Adrenal gland (tissue), 9 donors: ENCODE measurements at regions not wholly inside any gene's neighbourhood (a gene's known extent, or its start where the extent isn't known, plus 50 kb on each side); places are given as distances from the start of the nearest gene placed in this dataset.

Experiments used
- DNase-seq, 7 donors: peaks; one replicate each; pipeline ENCODE4 v3.0.0-alpha.2; 2019 to 2020
- H3K27ac ChIP-seq, 5 donors: fragments of 200-600 bp; sonication (generic) in 4 of 5; 1 replicate in 3 of 5; 2 replicates in 2 of 5; pipeline versions ENCODE4 v1.5.1 to v1.8.0; 2016 to 2020; ENCODE audit warnings: mild to moderate bottlenecking in 1 of 5
- H3K27me3 ChIP-seq: fragments of 200-600 bp; 2 replicates; pipeline ENCODE4 v1.8.0; 2021
- H3K36me3 ChIP-seq, 2 donors: fragments of 200-600 bp; replicated peaks in 1 of 2; 1 replicate in 1 of 2; 2 replicates in 1 of 2; pipeline versions ENCODE4 v1.5.1 to v1.8.0; 2018 to 2022
- H3K4me1 ChIP-seq, 2 donors: fragments of 200-600 bp; replicated peaks in 1 of 2; 1 replicate in 1 of 2; 2 replicates in 1 of 2; pipeline versions ENCODE4 v1.5.1 to v1.8.0; 2018 to 2021
- H3K4me3 ChIP-seq, 4 donors: fragments of 200-600 bp; sonication (generic) in 3 of 4; one replicate each; pipeline ENCODE4 v1.5.1; 2016 to 2018
- H3K9me3 ChIP-seq, 3 donors: fragments of 200-600 bp; sonication (generic) in 1 of 3; replicated peaks in 1 of 3; 1 replicate in 2 of 3; 2 replicates in 1 of 3; pipeline versions ENCODE4 v1.5.1 to v1.8.0; 2016 to 2021
- POLR2A ChIP-seq, 2 donors: fragments of 450-650 bp; IDR thresholded peaks; one replicate each; pipeline ENCODE4 v1.6.1; 2017; ENCODE audit warnings: antibody characterized with exemption in 2 of 2, mild to moderate bottlenecking in 2 of 2, moderate library complexity in 1 of 2
- WGBS, 4 donors: extraction: QIAGEN DNeasy Blood & Tissue Kit in 2 of 4; methylation state at CpG; one replicate each; pipeline versions ENCODE4 v1.1.5 to v1.1.7; 2013 to 2017; 5-methylcytosine and 5-hydroxymethylcytosine counted together
- intact Hi-C, 2 donors: fragments of 100-400 bp; cut with DNase I; formaldehyde crosslinking; loops; one replicate each; pipeline versions ENCODE4 v1.14.1 to v1.15.0; 2022 to 2023
- TF ChIP-seq, protein P1 (sequence below), 6 experiments: fragments of 450-650 bp in 4 of 6; fragments of 200-600 bp in 2 of 6; sonication (generic) in 1 of 6; IDR thresholded peaks; 1 replicate in 5 of 6; 2 replicates in 1 of 6; pipeline versions ENCODE4 v1.5.1 to v1.8.0; 2016 to 2021; ENCODE audit warnings: antibody characterized with exemption in 6 of 6, mild to moderate bottlenecking in 2 of 6, moderate library complexity in 1 of 6
- donor health status: healthy with polysubstance abuse.
- donor health status: Bipolar disorder and iron deficiency.
- donor health status: DM: yes; HTN: yes; CAD: no.
- donor health status: DM: no; HTN: no; CAD: no.
- donor health status: DM: no; HTN: no; CAD: no.

DNA sequence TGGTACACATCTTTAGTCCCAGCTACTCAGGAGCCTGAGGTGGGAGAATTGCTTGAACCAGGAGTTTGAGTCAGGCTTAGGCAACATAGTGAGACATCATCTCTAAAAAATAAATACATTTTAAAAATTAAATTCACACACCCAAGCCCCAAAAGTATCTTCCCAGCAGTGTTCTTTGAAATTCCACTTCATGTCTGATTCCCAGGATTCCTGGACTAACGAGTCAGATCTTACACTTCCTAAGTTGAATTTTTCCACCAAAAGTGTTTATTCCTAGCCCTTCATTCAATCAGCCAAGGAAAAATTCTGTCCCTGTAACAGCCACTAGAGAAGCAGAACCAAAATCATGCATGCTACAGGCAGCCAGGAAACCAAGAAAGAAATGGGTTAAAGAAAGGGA lies 970.9 kb downstream of the EFNA5 start:
- DNase-seq, result no peak
- intact Hi-C loops, result no loop called here
- WGBS, 4 donors, result 70 to 77% (median 75%) methylated on average over 1 of the region's 1 CpG
- H3K27ac ChIP-seq, result no peak overlapping the region
- no peaks in the 10 kb centered on the region for H3K36me3 ChIP-seq
- no peak for TF ChIP-seq POLR2A (IDR thresholded peaks at IDR 0.05)
- TF ChIP-seq, protein P1, sequence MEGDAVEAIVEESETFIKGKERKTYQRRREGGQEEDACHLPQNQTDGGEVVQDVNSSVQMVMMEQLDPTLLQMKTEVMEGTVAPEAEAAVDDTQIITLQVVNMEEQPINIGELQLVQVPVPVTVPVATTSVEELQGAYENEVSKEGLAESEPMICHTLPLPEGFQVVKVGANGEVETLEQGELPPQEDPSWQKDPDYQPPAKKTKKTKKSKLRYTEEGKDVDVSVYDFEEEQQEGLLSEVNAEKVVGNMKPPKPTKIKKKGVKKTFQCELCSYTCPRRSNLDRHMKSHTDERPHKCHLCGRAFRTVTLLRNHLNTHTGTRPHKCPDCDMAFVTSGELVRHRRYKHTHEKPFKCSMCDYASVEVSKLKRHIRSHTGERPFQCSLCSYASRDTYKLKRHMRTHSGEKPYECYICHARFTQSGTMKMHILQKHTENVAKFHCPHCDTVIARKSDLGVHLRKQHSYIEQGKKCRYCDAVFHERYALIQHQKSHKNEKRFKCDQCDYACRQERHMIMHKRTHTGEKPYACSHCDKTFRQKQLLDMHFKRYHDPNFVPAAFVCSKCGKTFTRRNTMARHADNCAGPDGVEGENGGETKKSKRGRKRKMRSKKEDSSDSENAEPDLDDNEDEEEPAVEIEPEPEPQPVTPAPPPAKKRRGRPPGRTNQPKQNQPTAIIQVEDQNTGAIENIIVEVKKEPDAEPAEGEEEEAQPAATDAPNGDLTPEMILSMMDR (IDR thresholded peaks at IDR 0.05), result no peak
- H3K4me1 ChIP-seq, result no peaks in the 10 kb centered on the region
- H3K9me3 ChIP-seq, result no peaks in the 10 kb centered on the region
- no peak overlapping the region for H3K4me3 ChIP-seq
- H3K27me3 ChIP-seq, result no peaks in the 10 kb centered on the region

DNA sequence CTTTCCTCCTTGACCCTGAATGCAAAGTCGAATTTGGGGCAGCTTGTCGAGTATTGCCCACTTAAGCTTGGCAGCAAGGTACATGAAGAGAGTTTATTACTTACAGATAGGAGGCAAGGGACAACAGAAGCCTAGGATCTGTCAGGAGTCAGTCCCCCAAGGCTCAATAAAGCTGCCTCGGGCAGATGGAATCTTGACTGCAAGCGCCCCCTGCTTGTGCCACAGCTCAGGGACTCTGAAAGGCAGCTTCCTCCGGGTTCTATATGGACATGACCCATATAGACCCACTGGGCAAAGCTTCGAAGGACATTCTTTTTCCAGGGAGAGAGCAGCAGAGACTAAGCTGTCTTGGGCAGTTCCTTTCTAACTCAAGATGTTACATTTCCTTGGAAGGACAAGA lies 971.5 kb downstream of the EFNA5 start:
- no peaks in the 10 kb centered on the region for H3K4me1 ChIP-seq
- H3K27ac ChIP-seq, result no peak overlapping the region
- DNase-seq, result no peak
- no peaks in the 10 kb centered on the region for H3K36me3 ChIP-seq
- no peaks in the 10 kb centered on the region for H3K9me3 ChIP-seq
- no peaks in the 10 kb centered on the region for H3K27me3 ChIP-seq
- H3K4me3 ChIP-seq, result no peak overlapping the region
- TF ChIP-seq, protein P1 (IDR thresholded peaks at IDR 0.05), result no peak
- TF ChIP-seq POLR2A (IDR thresholded peaks at IDR 0.05), result no peak
- WGBS, 4 donors, result 48 to 75% (median 66%) methylated on average over 5 to 6 of the region's 6 CpGs
- intact Hi-C loops, result no loop called here

DNA sequence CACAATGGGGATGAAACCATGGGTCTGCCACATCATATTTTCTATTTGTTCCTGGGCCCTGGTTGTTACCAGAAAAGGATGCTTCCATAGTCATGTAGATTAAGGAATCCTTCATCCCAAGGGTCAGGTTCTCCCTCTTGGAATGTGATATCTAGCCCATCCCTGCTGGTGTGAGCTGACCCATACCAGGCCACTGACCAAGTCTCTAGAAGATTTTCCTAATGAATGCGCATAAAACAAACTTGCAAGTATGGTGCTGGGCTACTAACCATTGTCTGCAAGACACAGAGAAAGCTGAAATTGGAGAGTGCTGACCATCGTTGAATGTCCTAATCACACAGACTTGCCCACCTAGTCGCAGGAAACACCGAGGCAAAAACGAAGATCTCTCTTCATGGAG lies 972.6 kb downstream of the EFNA5 start:
- H3K27ac ChIP-seq, result no peak overlapping the region
- H3K9me3 ChIP-seq, result no peaks in the 10 kb centered on the region
- no peaks in the 10 kb centered on the region for H3K4me1 ChIP-seq
- H3K27me3 ChIP-seq, result no peaks in the 10 kb centered on the region
- 88 to 94% (median 90%) methylated on average over 5 of the region's 5 CpGs for WGBS, 4 donors
- H3K4me3 ChIP-seq, result no peak overlapping the region
- TF ChIP-seq POLR2A (IDR thresholded peaks at IDR 0.05), result no peak
- TF ChIP-seq, protein P1 (IDR thresholded peaks at IDR 0.05), result no peak
- DNase-seq, result no peak
- intact Hi-C loops, result no loop called here
- H3K36me3 ChIP-seq, result no peaks in the 10 kb centered on the region

DNA sequence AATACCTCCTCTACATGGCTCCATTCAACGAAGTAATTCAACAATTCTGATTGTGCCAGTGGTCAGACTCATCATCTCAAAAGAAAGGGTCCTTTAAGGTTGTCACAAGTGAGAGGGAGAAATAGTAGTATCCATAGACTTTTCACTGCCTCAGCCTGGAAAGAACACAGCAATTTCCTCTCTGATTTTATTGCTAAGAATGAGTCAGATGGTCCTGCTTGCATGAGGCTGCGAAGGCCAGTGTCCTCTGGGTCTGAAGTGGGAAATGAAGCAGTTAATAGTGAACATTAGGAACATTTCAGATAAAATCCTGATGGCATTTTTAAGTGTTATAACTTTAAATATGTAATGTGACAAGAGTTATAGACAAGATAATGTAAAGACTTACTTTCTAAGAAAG lies 979.0 kb downstream of the EFNA5 start:
- DNase-seq, result no peak
- TF ChIP-seq POLR2A (IDR thresholded peaks at IDR 0.05), result no peak
- Histone ChIP-seq H3K27me3 (no peaks in the 10 kb centered on the region), H3K4me3 (no peak overlapping the region), H3K9me3 (no peaks in the 10 kb centered on the region), H3K27ac (no peak overlapping the region), H3K4me1 (no peaks in the 10 kb centered on the region), H3K36me3 (no peaks in the 10 kb centered on the region)
- WGBS, 4 donors, result 61 to 75% (median 72%) methylated on average over 2 of the region's 2 CpGs
- intact Hi-C loops, result no loop called here

DNA sequence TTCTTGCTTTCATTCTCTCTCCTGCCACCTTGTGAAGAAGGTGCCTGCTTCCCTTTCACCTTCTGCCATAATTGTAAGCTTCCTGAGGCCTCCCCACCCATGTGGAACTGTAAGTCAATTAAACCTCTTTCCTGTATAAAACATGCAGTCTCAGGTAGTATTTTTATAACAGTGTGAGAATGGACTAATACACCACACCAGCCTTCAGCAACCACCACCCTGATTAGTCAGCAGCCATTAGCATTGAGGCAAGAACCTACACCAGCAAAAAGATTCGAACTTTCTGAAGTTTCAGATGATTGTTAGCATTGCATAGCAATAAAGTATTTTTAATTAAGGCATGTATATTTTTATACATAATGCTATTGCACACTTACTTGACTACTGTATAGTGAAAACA lies 980.2 kb downstream of the EFNA5 start:
- Histone ChIP-seq H3K36me3 (no peaks in the 10 kb centered on the region), H3K4me1 (no peaks in the 10 kb centered on the region), H3K9me3 (no peaks in the 10 kb centered on the region), H3K27ac (no peak overlapping the region), H3K4me3 (no peak overlapping the region), H3K27me3 (no peaks in the 10 kb centered on the region)
- TF ChIP-seq, protein P1 (IDR thresholded peaks at IDR 0.05), result no peak
- TF ChIP-seq POLR2A (IDR thresholded peaks at IDR 0.05), result no peak
- intact Hi-C loops, result no loop called here
- 0 to 89% (median 17%) methylated on average over 1 of the region's 1 CpG for WGBS, 4 donors
- no peak for DNase-seq
